ENCODE measurements at regions not wholly inside any gene's neighbourhood (a gene's known extent, or its start where the extent isn't known, plus 50 kb on each side); places are given as distances from the start of the nearest gene placed in this dataset.

DNA sequence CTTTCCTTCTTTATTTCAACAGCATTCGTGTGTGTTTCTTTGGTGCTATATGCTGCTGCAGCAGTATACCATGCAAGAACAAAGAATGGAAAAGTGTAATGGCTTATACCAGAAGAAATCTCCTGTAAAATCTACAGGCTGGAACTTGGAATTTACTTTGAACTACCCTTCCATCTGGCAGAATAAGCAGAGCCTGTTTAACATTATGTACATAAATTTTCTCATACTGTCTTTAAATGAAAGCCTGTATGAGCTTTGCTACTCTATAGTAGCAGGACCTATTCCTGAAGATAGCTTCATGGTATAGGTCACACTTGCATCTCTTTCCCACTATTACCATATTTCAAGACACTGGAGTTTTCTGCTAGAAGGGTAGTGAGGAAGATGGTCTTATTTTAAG is 522.1 kb upstream of the GHITM start:
- TF ChIP-seq, protein P1, sequence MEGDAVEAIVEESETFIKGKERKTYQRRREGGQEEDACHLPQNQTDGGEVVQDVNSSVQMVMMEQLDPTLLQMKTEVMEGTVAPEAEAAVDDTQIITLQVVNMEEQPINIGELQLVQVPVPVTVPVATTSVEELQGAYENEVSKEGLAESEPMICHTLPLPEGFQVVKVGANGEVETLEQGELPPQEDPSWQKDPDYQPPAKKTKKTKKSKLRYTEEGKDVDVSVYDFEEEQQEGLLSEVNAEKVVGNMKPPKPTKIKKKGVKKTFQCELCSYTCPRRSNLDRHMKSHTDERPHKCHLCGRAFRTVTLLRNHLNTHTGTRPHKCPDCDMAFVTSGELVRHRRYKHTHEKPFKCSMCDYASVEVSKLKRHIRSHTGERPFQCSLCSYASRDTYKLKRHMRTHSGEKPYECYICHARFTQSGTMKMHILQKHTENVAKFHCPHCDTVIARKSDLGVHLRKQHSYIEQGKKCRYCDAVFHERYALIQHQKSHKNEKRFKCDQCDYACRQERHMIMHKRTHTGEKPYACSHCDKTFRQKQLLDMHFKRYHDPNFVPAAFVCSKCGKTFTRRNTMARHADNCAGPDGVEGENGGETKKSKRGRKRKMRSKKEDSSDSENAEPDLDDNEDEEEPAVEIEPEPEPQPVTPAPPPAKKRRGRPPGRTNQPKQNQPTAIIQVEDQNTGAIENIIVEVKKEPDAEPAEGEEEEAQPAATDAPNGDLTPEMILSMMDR (conservative IDR thresholded peaks at IDR 0.05): no peak
- TF ChIP-seq ZFX (IDR thresholded peaks at IDR 0.05): no peak

All from C4-2B (cell line).